BLaER1 (cell line): ENCODE measurements at regions not wholly inside any gene's neighbourhood (a gene's known extent, or its start where the extent isn't known, plus 50 kb on each side); places are given as distances from the start of the nearest gene placed in this dataset.
A peak's percentile ranks its signal among the peaks of the same experiment; 100 is the strongest.
"Not testable (repeated sequence)": the region's sequence is repeated elsewhere in the genome, so short reads cannot be mapped to it uniquely, and the experiment has no call there.

Experiments
- H3K27ac ChIP-seq: shearing (Covaris generic); formaldehyde crosslinking; 2 replicates; pipeline ENCODE4 v1.8.1; 2022
- H3K27me3 ChIP-seq: shearing (Covaris generic); formaldehyde crosslinking; 2 replicates; pipeline ENCODE4 v1.8.1; 2022
- H3K36me3 ChIP-seq: shearing (Covaris generic); formaldehyde crosslinking; 2 replicates; pipeline ENCODE4 v1.8.1; 2022
- H3K4me1 ChIP-seq: shearing (Covaris generic); formaldehyde crosslinking; 2 replicates; pipeline ENCODE4 v1.8.1; 2022
- H3K4me2 ChIP-seq: shearing (Covaris generic); formaldehyde crosslinking; 2 replicates; pipeline ENCODE4 v1.8.1; 2022
- H3K4me3 ChIP-seq: shearing (Covaris generic); formaldehyde crosslinking; 2 replicates; pipeline ENCODE4 v1.8.1; 2022
- H3K9ac ChIP-seq: shearing (Covaris generic); formaldehyde crosslinking; 2 replicates; pipeline ENCODE4 v1.8.1; 2022
- H3K9me3 ChIP-seq: shearing (Covaris generic); formaldehyde crosslinking; 2 replicates; pipeline ENCODE4 v1.8.1; 2022
- H4K20me1 ChIP-seq: shearing (Covaris generic); formaldehyde crosslinking; 2 replicates; pipeline ENCODE4 v1.8.1; 2022
- Cebpa-rat ChIP-seq: shearing (Covaris generic); IDR thresholded peaks from 2 replicates; pipeline ENCODE4 v1.8.1; 2022

GRCh38 chr3:78253860-78254259 is 1214.0 kb downstream of the ROBO2 start:
- Histone ChIP-seq H3K36me3 (no peaks in the 10 kb centered on the region), H3K4me2 (no peak overlapping the region), H3K27me3 (no peaks in the 10 kb centered on the region), H3K9ac (no peak overlapping the region), H3K4me1 (no peaks in the 10 kb centered on the region), H4K20me1 (no peaks in the 10 kb centered on the region), H3K4me3 (no peak overlapping the region), H3K27ac (no peak overlapping the region), H3K9me3 (no peaks in the 10 kb centered on the region)
- TF ChIP-seq Cebpa-rat = no peak

- Histone ChIP-seq H3K9ac (no peak overlapping the region), H3K27ac (no peak overlapping the region), H3K36me3 (no peaks in the 10 kb centered on the region), H3K9me3 (no peaks in the 10 kb centered on the region), H3K4me3 (no peak overlapping the region), H3K4me2 (no peak overlapping the region), H4K20me1 (no peaks in the 10 kb centered on the region), H3K27me3 (no peaks in the 10 kb centered on the region), H3K4me1 (no peaks in the 10 kb centered on the region)
- no peak for TF ChIP-seq Cebpa-rat
Measured at GRCh38 chr3:78255403-78255802, 1215.5 kb downstream of the ROBO2 start.

GRCh38 chr3:78256123-78256522 is 1216.2 kb downstream of the ROBO2 start:
- no peak for TF ChIP-seq Cebpa-rat
- Histone ChIP-seq H3K9me3 (no peaks in the 10 kb centered on the region), H3K27ac (no peak overlapping the region), H3K4me1 (no peaks in the 10 kb centered on the region), H3K27me3 (no peaks in the 10 kb centered on the region), H3K36me3 (no peaks in the 10 kb centered on the region), H3K4me2 (no peak overlapping the region), H4K20me1 (no peaks in the 10 kb centered on the region), H3K9ac (no peak overlapping the region), H3K4me3 (no peak overlapping the region)

- no peak overlapping the region for H3K9ac ChIP-seq
- H3K9me3 ChIP-seq = no peaks in the 10 kb centered on the region
- H3K4me1 ChIP-seq = no peaks in the 10 kb centered on the region
- no peaks in the 10 kb centered on the region for H4K20me1 ChIP-seq
- no peak for TF ChIP-seq Cebpa-rat
- no peaks in the 10 kb centered on the region for H3K36me3 ChIP-seq
- H3K4me3 ChIP-seq = no peak overlapping the region
- no peaks in the 10 kb centered on the region for H3K27me3 ChIP-seq
- H3K27ac ChIP-seq = no peak overlapping the region
- no peak overlapping the region for H3K4me2 ChIP-seq
Measured at GRCh38 chr3:78257951-78258530, 1218.1 kb downstream of the ROBO2 start.

- no peaks in the 10 kb centered on the region for H3K36me3 ChIP-seq
- no peak for TF ChIP-seq Cebpa-rat
- no peaks in the 10 kb centered on the region for H3K27me3 ChIP-seq
- no peaks in the 10 kb centered on the region for H4K20me1 ChIP-seq
- H3K27ac ChIP-seq = no peak overlapping the region
- H3K9me3 ChIP-seq = no peaks in the 10 kb centered on the region
- no peak overlapping the region for H3K4me3 ChIP-seq
- H3K4me1 ChIP-seq = no peaks in the 10 kb centered on the region
- H3K4me2 ChIP-seq = no peak overlapping the region
- no peak overlapping the region for H3K9ac ChIP-seq
Measured at GRCh38 chr3:78258798-78259197, 1218.9 kb downstream of the ROBO2 start.

GRCh38 chr3:78260388-78260787 is 1220.5 kb downstream of the ROBO2 start:
- no peak for TF ChIP-seq Cebpa-rat
- Histone ChIP-seq H3K27me3 (no peaks in the 10 kb centered on the region), H3K4me1 (no peaks in the 10 kb centered on the region), H3K4me3 (no peak overlapping the region), H3K27ac (no peak overlapping the region), H3K9me3 (no peaks in the 10 kb centered on the region), H3K36me3 (no peaks in the 10 kb centered on the region), H3K4me2 (no peak overlapping the region), H3K9ac (no peak overlapping the region), H4K20me1 (no peaks in the 10 kb centered on the region)

- H3K27ac ChIP-seq, H3K4me2 ChIP-seq, H3K36me3 ChIP-seq, H3K4me1 ChIP-seq, H4K20me1 ChIP-seq, H3K9ac ChIP-seq, H3K27me3 ChIP-seq, H3K4me3 ChIP-seq: not testable (repeated sequence)
- TF ChIP-seq Cebpa-rat = 0 out of 2 replicates have a peak, but pooled peaks have one; percentile 16
- H3K9me3 ChIP-seq = peaks cover 25% of the 10 kb centered on the region
Measured at GRCh38 chr3:78266550-78266949, 1226.7 kb downstream of the ROBO2 start.

GRCh38 chr3:78267235-78267634 is 1227.3 kb downstream of the ROBO2 start:
- Histone ChIP-seq H3K9ac (no peak overlapping the region), H3K4me2 (no peak overlapping the region), H3K9me3 (peaks cover 25% of the 10 kb centered on the region), H3K4me3 (no peak overlapping the region), H3K36me3 (no peaks in the 10 kb centered on the region), H3K27me3 (no peaks in the 10 kb centered on the region), H3K4me1 (no peaks in the 10 kb centered on the region), H4K20me1 (no peaks in the 10 kb centered on the region), H3K27ac (no peak overlapping the region)
- no peak for TF ChIP-seq Cebpa-rat

GRCh38 chr3:78268087-78268486 is 1228.2 kb downstream of the ROBO2 start:
- no peak overlapping the region for H3K4me2 ChIP-seq
- no peak for TF ChIP-seq Cebpa-rat
- no peaks in the 10 kb centered on the region for H3K36me3 ChIP-seq
- no peak overlapping the region for H3K9ac ChIP-seq
- H3K27ac ChIP-seq = no peak overlapping the region
- no peaks in the 10 kb centered on the region for H4K20me1 ChIP-seq
- H3K27me3 ChIP-seq = no peaks in the 10 kb centered on the region
- H3K4me1 ChIP-seq = no peaks in the 10 kb centered on the region
- no peak overlapping the region for H3K4me3 ChIP-seq
- H3K9me3 ChIP-seq = peaks cover 25% of the 10 kb centered on the region

GRCh38 chr3:78268716-78269668 is 1229.1 kb downstream of the ROBO2 start:
- TF ChIP-seq Cebpa-rat = no peak
- no peaks in the 10 kb centered on the region for H3K4me1 ChIP-seq
- no peaks in the 10 kb centered on the region for H3K27me3 ChIP-seq
- H3K36me3 ChIP-seq = no peaks in the 10 kb centered on the region
- no peak overlapping the region for H3K4me3 ChIP-seq
- H3K9ac ChIP-seq = no peak overlapping the region
- no peak overlapping the region for H3K27ac ChIP-seq
- H3K4me2 ChIP-seq = no peak overlapping the region
- peaks cover 25% of the 10 kb centered on the region for H3K9me3 ChIP-seq
- no peaks in the 10 kb centered on the region for H4K20me1 ChIP-seq
